ENCODE measurements at regions not wholly inside any gene's neighbourhood (a gene's known extent, or its start where the extent isn't known, plus 50 kb on each side); places are given as distances from the start of the nearest gene placed in this dataset.

- no peak for DNase-seq (ENCODE audit: low spot score)
- TF ChIP-seq, protein P1, sequence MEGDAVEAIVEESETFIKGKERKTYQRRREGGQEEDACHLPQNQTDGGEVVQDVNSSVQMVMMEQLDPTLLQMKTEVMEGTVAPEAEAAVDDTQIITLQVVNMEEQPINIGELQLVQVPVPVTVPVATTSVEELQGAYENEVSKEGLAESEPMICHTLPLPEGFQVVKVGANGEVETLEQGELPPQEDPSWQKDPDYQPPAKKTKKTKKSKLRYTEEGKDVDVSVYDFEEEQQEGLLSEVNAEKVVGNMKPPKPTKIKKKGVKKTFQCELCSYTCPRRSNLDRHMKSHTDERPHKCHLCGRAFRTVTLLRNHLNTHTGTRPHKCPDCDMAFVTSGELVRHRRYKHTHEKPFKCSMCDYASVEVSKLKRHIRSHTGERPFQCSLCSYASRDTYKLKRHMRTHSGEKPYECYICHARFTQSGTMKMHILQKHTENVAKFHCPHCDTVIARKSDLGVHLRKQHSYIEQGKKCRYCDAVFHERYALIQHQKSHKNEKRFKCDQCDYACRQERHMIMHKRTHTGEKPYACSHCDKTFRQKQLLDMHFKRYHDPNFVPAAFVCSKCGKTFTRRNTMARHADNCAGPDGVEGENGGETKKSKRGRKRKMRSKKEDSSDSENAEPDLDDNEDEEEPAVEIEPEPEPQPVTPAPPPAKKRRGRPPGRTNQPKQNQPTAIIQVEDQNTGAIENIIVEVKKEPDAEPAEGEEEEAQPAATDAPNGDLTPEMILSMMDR (IDR thresholded peaks at IDR 0.05) = no peak
- Histone ChIP-seq H3K27ac (no peak overlapping the region), H3K4me3 (no peak overlapping the region)
Observed at GRCh38 chr3:110628650-110629301, 442.8 kb upstream of the NECTIN3 start.

GRCh38 chr3:110629917-110630316, 441.7 kb upstream of the NECTIN3 start:
- TF ChIP-seq, protein P1 (IDR thresholded peaks at IDR 0.05) = no peak
- DNase-seq (ENCODE audit: low spot score) = no peak
- no peak overlapping the region for H3K4me3 ChIP-seq
- no peak overlapping the region for H3K27ac ChIP-seq

DNA sequence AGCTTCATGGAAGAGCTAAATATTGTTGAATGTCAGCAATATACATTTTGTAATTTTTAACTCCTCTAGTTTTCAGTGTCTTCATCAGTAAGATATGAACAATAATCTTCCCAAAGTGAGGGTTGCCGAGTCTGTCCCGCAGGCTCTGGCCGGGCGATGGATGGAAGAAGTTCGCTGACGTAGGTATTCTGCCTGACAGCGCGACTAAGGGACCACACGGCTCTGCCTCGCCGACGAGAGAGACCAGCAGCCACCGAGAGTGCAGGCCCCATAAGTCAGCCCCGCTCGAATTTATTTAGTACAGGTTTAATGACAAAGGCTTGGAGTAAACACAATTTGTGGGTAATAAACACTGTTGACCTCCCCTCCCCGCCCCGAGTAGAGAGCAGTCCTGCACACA, 427.4 kb upstream of the NECTIN3 start:
- Histone ChIP-seq H3K4me3 (no peak overlapping the region), H3K27ac (no peak overlapping the region)
- no peak for DNase-seq (ENCODE audit: low spot score)
- TF ChIP-seq, protein P1 (IDR thresholded peaks at IDR 0.05) = no peak

DNA sequence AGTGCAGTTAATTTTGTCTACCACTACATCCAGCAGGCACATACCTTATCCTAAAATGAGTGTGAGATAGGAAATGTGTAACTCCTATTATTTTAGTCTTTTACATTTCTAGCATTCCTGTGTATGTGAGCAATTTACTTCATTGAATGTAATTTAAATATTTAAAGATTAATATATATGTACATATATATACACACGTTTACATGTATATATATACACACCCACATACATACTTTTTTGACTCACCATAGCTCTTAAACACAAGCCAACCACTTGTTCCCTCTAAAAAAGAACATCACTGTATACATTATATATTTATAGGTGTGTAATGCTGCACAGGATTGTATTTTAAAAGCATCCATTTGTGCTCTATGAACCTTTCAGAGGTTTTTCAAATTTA, 425.6 kb upstream of the NECTIN3 start:
- DNase-seq (ENCODE audit: low spot score) = no peak
- Histone ChIP-seq H3K27ac (no peak overlapping the region), H3K4me3 (no peak overlapping the region)
- TF ChIP-seq, protein P1 (IDR thresholded peaks at IDR 0.05) = no peak

GRCh38 chr3:110646496-110646895, 425.1 kb upstream of the NECTIN3 start:
- no peak overlapping the region for H3K27ac ChIP-seq
- no peak for DNase-seq (ENCODE audit: low spot score)
- TF ChIP-seq, protein P1 (IDR thresholded peaks at IDR 0.05) = no peak
- H3K4me3 ChIP-seq = no peak overlapping the region

DNA sequence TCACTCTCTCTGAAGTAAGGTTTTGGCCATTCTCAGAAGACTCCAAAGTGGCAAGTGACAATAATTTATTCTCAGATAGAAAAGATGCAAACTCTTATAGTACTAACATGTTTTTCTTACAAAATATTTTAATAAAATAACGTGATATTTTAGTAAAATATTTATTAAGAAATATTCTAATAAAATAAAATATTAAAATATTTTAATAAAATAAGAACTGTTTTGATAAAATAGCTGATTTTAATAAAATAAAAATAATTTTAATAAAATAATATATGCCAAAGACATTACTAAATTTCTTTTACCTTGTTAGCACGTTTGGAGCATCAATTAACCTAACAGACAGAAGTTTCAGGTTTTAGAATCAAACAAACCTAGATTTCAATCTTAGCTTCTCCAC, 424.0 kb upstream of the NECTIN3 start:
- H3K27ac ChIP-seq = no peak overlapping the region
- no peak overlapping the region for H3K4me3 ChIP-seq
- no peak for DNase-seq (ENCODE audit: low spot score)
- TF ChIP-seq, protein P1 (IDR thresholded peaks at IDR 0.05) = no peak

- DNase-seq (ENCODE audit: low spot score) = no peak
- TF ChIP-seq, protein P1 (IDR thresholded peaks at IDR 0.05) = no peak
- Histone ChIP-seq H3K4me3 (no peak overlapping the region), H3K27ac (no peak overlapping the region)
Observed at GRCh38 chr3:110650741-110651140, 420.9 kb upstream of the NECTIN3 start.
